ENCODE measurements at regions not wholly inside any gene's neighbourhood (a gene's known extent, or its start where the extent isn't known, plus 50 kb on each side); places are given as distances from the start of the nearest gene placed in this dataset.

- H3K9me3 ChIP-seq: no peaks in the 10 kb centered on the region
- H3K27ac ChIP-seq: no peak overlapping the region
- no peak overlapping the region for H3K4me3 ChIP-seq
- no peaks in the 10 kb centered on the region for H3K36me3 ChIP-seq
- no peak for DNase-seq (ENCODE audit: low spot score)
- no peak for ATAC-seq (ENCODE audit: insufficient number of reproducible peaks, low FRiP score, low read depth)
- H3K27me3 ChIP-seq (replicated peaks; ENCODE audit: insufficient read depth): no peaks in the 10 kb centered on the region
- H3K4me1 ChIP-seq (ENCODE audit: control insufficient read depth in 1 of 2, low read depth in 2 of 2): no peaks in the 10 kb centered on the region
- TF ChIP-seq CTCF (IDR thresholded peaks at IDR 0.05): no peak
Observed at GRCh38 chr4:24328711-24329110, 255.6 kb downstream of the DHX15 start.

GRCh38 chr4:24328310-24328709, 256.0 kb downstream of the DHX15 start:
- DNase-seq (ENCODE audit: low spot score) (no peak), ATAC-seq (ENCODE audit: insufficient number of reproducible peaks, low FRiP score, low read depth) (no peak)
- H3K27ac ChIP-seq: no peak overlapping the region
- no peaks in the 10 kb centered on the region for H3K9me3 ChIP-seq
- no peaks in the 10 kb centered on the region for H3K4me1 ChIP-seq (ENCODE audit: control insufficient read depth in 1 of 2, low read depth in 2 of 2)
- no peaks in the 10 kb centered on the region for H3K27me3 ChIP-seq (replicated peaks; ENCODE audit: insufficient read depth)
- no peak for TF ChIP-seq CTCF (IDR thresholded peaks at IDR 0.05)
- no peak overlapping the region for H3K4me3 ChIP-seq
- no peaks in the 10 kb centered on the region for H3K36me3 ChIP-seq

- Histone ChIP-seq H3K27ac (no peak overlapping the region), H3K36me3 (no peaks in the 10 kb centered on the region), H3K27me3 (replicated peaks; ENCODE audit: insufficient read depth) (no peaks in the 10 kb centered on the region), H3K4me3 (no peak overlapping the region), H3K4me1 (ENCODE audit: control insufficient read depth in 1 of 2, low read depth in 2 of 2) (no peaks in the 10 kb centered on the region), H3K9me3 (no peaks in the 10 kb centered on the region)
- no peak for ATAC-seq (ENCODE audit: insufficient number of reproducible peaks, low FRiP score, low read depth)
- DNase-seq (ENCODE audit: low spot score): no peak
- TF ChIP-seq CTCF (IDR thresholded peaks at IDR 0.05): no peak
Observed at GRCh38 chr4:24322995-24323394, 261.4 kb downstream of the DHX15 start.

GRCh38 chr4:24322511-24322910, 261.8 kb downstream of the DHX15 start:
- DNase-seq (ENCODE audit: low spot score) (no peak), ATAC-seq (ENCODE audit: insufficient number of reproducible peaks, low FRiP score, low read depth) (no peak)
- no peak for TF ChIP-seq CTCF (IDR thresholded peaks at IDR 0.05)
- no peak overlapping the region for H3K4me3 ChIP-seq
- H3K27ac ChIP-seq: no peak overlapping the region
- H3K4me1 ChIP-seq (ENCODE audit: control insufficient read depth in 1 of 2, low read depth in 2 of 2): no peaks in the 10 kb centered on the region
- no peaks in the 10 kb centered on the region for H3K36me3 ChIP-seq
- H3K9me3 ChIP-seq: no peaks in the 10 kb centered on the region
- H3K27me3 ChIP-seq (replicated peaks; ENCODE audit: insufficient read depth): no peaks in the 10 kb centered on the region

- no peak for DNase-seq (ENCODE audit: low spot score)
- H3K27ac ChIP-seq: no peak overlapping the region
- no peaks in the 10 kb centered on the region for H3K36me3 ChIP-seq
- no peak overlapping the region for H3K4me3 ChIP-seq
- TF ChIP-seq CTCF (IDR thresholded peaks at IDR 0.05): no peak
- no peaks in the 10 kb centered on the region for H3K9me3 ChIP-seq
- H3K27me3 ChIP-seq (replicated peaks; ENCODE audit: insufficient read depth): no peaks in the 10 kb centered on the region
- no peaks in the 10 kb centered on the region for H3K4me1 ChIP-seq (ENCODE audit: control insufficient read depth in 1 of 2, low read depth in 2 of 2)
- ATAC-seq (ENCODE audit: insufficient number of reproducible peaks, low FRiP score, low read depth): no peak
Observed at GRCh38 chr4:24321616-24322015, 262.7 kb downstream of the DHX15 start.

All from thoracic aorta (tissue), 2 donors.